HEK293T (cell line): ENCODE measurements at regions not wholly inside any gene's neighbourhood (a gene's known extent, or its start where the extent isn't known, plus 50 kb on each side); places are given as distances from the start of the nearest gene placed in this dataset.

Experiments
- ARNT ChIP-seq: fragments of 450-650 bp; IDR thresholded peaks from 2 replicates; pipeline ENCODE4 v1.6.1; 2017; ENCODE audit warnings: mild to moderate bottlenecking
- BHLHE40 ChIP-seq: fragments of 450-650 bp; IDR thresholded peaks from 2 replicates; pipeline ENCODE4 v1.6.1; 2016; ENCODE audit warnings: mild to moderate bottlenecking, moderate library complexity, borderline replicate concordance
- CTBP1 ChIP-seq: fragments of 450-650 bp; IDR thresholded peaks from 2 replicates; pipeline ENCODE4 v1.6.1; 2016; ENCODE audit warnings: borderline replicate concordance
- ELF4 ChIP-seq: fragments of 450-650 bp; IDR thresholded peaks from 2 replicates; pipeline ENCODE4 v1.6.1; 2017; ENCODE audit warnings: antibody characterized with exemption
- FOXA1 ChIP-seq: fragments of 450-650 bp; IDR thresholded peaks from 2 replicates; pipeline ENCODE4 v1.6.1; 2016; ENCODE audit warnings: mild to moderate bottlenecking
- FOXK2 ChIP-seq: fragments of 450-650 bp; IDR thresholded peaks from 2 replicates; pipeline ENCODE4 v1.6.1; 2016; ENCODE audit warnings: mild to moderate bottlenecking
- FOXM1 ChIP-seq: fragments of 450-650 bp; IDR thresholded peaks from 2 replicates; pipeline ENCODE4 v1.6.1; 2017; ENCODE audit warnings: mild to moderate bottlenecking, borderline replicate concordance
- L3MBTL2 ChIP-seq: fragments of 450-650 bp; conservative IDR thresholded peaks from 2 replicates; pipeline ENCODE4 v1.6.1; 2016; ENCODE audit warnings: mild to moderate bottlenecking
- NFRKB ChIP-seq: fragments of 450-650 bp; IDR thresholded peaks from 2 replicates; pipeline ENCODE4 v1.6.1; 2016; ENCODE audit warnings: mild to moderate bottlenecking, moderate library complexity
- SP1 ChIP-seq: fragments of 450-650 bp; IDR thresholded peaks from 2 replicates; pipeline ENCODE4 v1.6.1; 2017
- TARDBP ChIP-seq: fragments of 450-650 bp; IDR thresholded peaks from 2 replicates; pipeline ENCODE4 v1.6.1; 2016

DNA sequence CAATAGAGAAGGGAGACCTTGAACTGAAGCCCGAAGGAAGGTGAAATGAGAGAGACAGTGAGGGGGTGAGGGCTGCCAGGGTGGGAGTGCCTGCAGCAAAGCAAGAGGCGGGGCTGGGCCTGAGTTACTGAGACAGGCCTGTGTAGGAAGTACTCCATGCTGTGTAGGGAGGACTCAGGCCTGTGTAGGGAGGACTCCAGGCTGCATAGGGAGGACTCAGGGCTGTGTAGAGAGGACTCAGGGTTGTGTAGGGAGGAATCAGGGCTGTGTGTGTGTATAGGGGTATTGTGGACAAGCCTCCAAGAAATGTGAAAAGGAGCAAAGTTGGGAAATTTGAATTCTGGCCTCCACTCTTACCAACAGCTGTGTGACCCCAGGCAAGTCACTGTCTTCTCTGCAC lies 133.8 kb upstream of the CACNA1E start:
- no peak for TF ChIP-seq ELF4
- TF ChIP-seq FOXM1, result no peak
- TF ChIP-seq FOXK2, result no peak
- TF ChIP-seq CTBP1, result no peak
- TF ChIP-seq BHLHE40, result no peak
- TF ChIP-seq L3MBTL2, result no peak
- no peak for TF ChIP-seq ARNT
- TF ChIP-seq FOXA1, result no peak
- no peak for TF ChIP-seq NFRKB
- no peak for TF ChIP-seq TARDBP
- no peak for TF ChIP-seq SP1
